ENCODE measurements at regions not wholly inside any gene's neighbourhood (a gene's known extent, or its start where the extent isn't known, plus 50 kb on each side); places are given as distances from the start of the nearest gene placed in this dataset.

GRCh38 chr10:33630761-33631160 is 296.3 kb upstream of the NRP1 start:
- H3K27me3 ChIP-seq: no peaks in the 10 kb centered on the region
- H3K27ac ChIP-seq: no peak overlapping the region
- H3K9me3 ChIP-seq: no peaks in the 10 kb centered on the region
- WGBS, 5 donors: 81 to 100% (median 86%) methylated on average over 2 of the region's 2 CpGs
- intact Hi-C loops (cut with DNase I; ENCODE audit: low total_unique reads): no loop called here
- DNase-seq: no peak
- no peaks in the 10 kb centered on the region for H3K36me3 ChIP-seq
- TF ChIP-seq POLR2AphosphoS5 (IDR thresholded peaks at IDR 0.05): no peak
- TF ChIP-seq POLR2A (IDR thresholded peaks at IDR 0.05): no peak
- TF ChIP-seq EP300 (IDR thresholded peaks at IDR 0.05): no peak
- TF ChIP-seq CTCF (IDR thresholded peaks at IDR 0.05): no peak
- H3K4me1 ChIP-seq: peaks cover 0 to 9% (median 0%) of the 10 kb centered on the region in 4 donors
- H3K4me3 ChIP-seq: no peak overlapping the region

- DNase-seq: no peak
- Histone ChIP-seq H3K4me3 (no peak overlapping the region), H3K4me1 (peaks cover 0 to 8% (median 0%) of the 10 kb centered on the region in 4 donors), H3K27me3 (no peaks in the 10 kb centered on the region), H3K27ac (no peak overlapping the region), H3K9me3 (no peaks in the 10 kb centered on the region), H3K36me3 (no peaks in the 10 kb centered on the region)
- WGBS, 5 donors: 76 to 84% (median 82%) methylated on average over 5 of the region's 5 CpGs
- TF ChIP-seq EP300 (IDR thresholded peaks at IDR 0.05) (no peak), POLR2AphosphoS5 (IDR thresholded peaks at IDR 0.05) (no peak), CTCF (IDR thresholded peaks at IDR 0.05) (no peak), POLR2A (IDR thresholded peaks at IDR 0.05) (no peak)
- intact Hi-C loops (cut with DNase I; ENCODE audit: low total_unique reads): no loop called here
Observed at GRCh38 chr10:33627611-33628010, 293.1 kb upstream of the NRP1 start.

GRCh38 chr10:33626798-33627466 is 292.5 kb upstream of the NRP1 start:
- no peaks in the 10 kb centered on the region for H3K9me3 ChIP-seq
- H3K4me1 ChIP-seq: peaks cover 0 to 1% (median 0%) of the 10 kb centered on the region in 4 donors
- 87 to 97% (median 94%) methylated on average over 3 of the region's 3 CpGs for WGBS, 5 donors
- intact Hi-C loops (cut with DNase I; ENCODE audit: low total_unique reads): no loop called here
- no peak overlapping the region for H3K27ac ChIP-seq
- DNase-seq: no peak
- no peaks in the 10 kb centered on the region for H3K36me3 ChIP-seq
- no peaks in the 10 kb centered on the region for H3K27me3 ChIP-seq
- no peak overlapping the region for H3K4me3 ChIP-seq
- TF ChIP-seq CTCF (IDR thresholded peaks at IDR 0.05) (no peak), POLR2AphosphoS5 (IDR thresholded peaks at IDR 0.05) (no peak), EP300 (IDR thresholded peaks at IDR 0.05) (no peak), POLR2A (IDR thresholded peaks at IDR 0.05) (no peak)

- 90 to 94% (median 92%) methylated on average over 3 of the region's 3 CpGs for WGBS, 5 donors
- H3K27ac ChIP-seq: no peak overlapping the region
- H3K4me3 ChIP-seq: no peak overlapping the region
- H3K36me3 ChIP-seq: no peaks in the 10 kb centered on the region
- no peak for DNase-seq
- H3K9me3 ChIP-seq: no peaks in the 10 kb centered on the region
- H3K27me3 ChIP-seq: no peaks in the 10 kb centered on the region
- no peak for TF ChIP-seq EP300 (IDR thresholded peaks at IDR 0.05)
- TF ChIP-seq POLR2A (IDR thresholded peaks at IDR 0.05): no peak
- TF ChIP-seq POLR2AphosphoS5 (IDR thresholded peaks at IDR 0.05): no peak
- TF ChIP-seq CTCF (IDR thresholded peaks at IDR 0.05): no peak
- intact Hi-C loops (cut with DNase I; ENCODE audit: low total_unique reads): no loop called here
- H3K4me1 ChIP-seq: no peaks in the 10 kb centered on the region
Observed at GRCh38 chr10:33623669-33624068, 289.2 kb upstream of the NRP1 start.

All from stomach (tissue), 8 donors.